Stimulated activated naive B cell treated with anti-CD40 and anti-IgM and Interleukin-4, amounts not matched to agents 10 μg/mL and 1 μg/mL and 100 μg/mL, for 72 hours (primary cell): ENCODE measurements at regions not wholly inside any gene's neighbourhood (a gene's known extent, or its start where the extent isn't known, plus 50 kb on each side); places are given as distances from the start of the nearest gene placed in this dataset.
A peak's percentile ranks its signal among the peaks of the same experiment; 100 is the strongest.

Experiments
- ATAC-seq, 2 donors: fragments of 150-1000 bp; cut with Tn5 transposase; replicated peaks; 2 replicates each; pipeline ENCODE4 v1.10.0; 2021; ENCODE audit warnings: moderate library complexity in 1 of 2
- DNase-seq: peaks from one replicate; pipeline ENCODE4 v3.0.0; 2021
- H3K27ac Mint-ChIP-seq: one replicate; pipeline ENCODE4 v1.8.0; 2022; ENCODE audit warnings: mild to moderate bottlenecking, mixed read lengths
- H3K27me3 Mint-ChIP-seq, 2 donors: one replicate each; pipeline ENCODE4 v1.8.0; 2022; ENCODE audit warnings: mixed read lengths in 2 of 2
- H3K36me3 Mint-ChIP-seq, 2 donors: one replicate each; pipeline ENCODE4 v1.8.0; 2022; ENCODE audit warnings: mixed read lengths in 2 of 2, mild to moderate bottlenecking in 1 of 2
- H3K4me1 Mint-ChIP-seq, 2 donors: one replicate each; pipeline ENCODE4 v1.8.0; 2022; ENCODE audit warnings: mixed read lengths in 2 of 2, mild to moderate bottlenecking in 1 of 2
- H3K4me3 Mint-ChIP-seq, 2 donors: one replicate each; pipeline ENCODE4 v1.8.0; 2022; ENCODE audit warnings: mild to moderate bottlenecking in 2 of 2, mixed read lengths in 2 of 2, moderate library complexity in 1 of 2
- H3K9me3 Mint-ChIP-seq, 2 donors: one replicate each; pipeline ENCODE4 v1.8.0; 2022; ENCODE audit warnings: mixed read lengths in 2 of 2, mild to moderate bottlenecking in 1 of 2

- Mint-ChIP-seq H3K4me3 (no peak overlapping the region), H3K4me1 (no peaks in the 10 kb centered on the region), H3K9me3 (peaks cover 0 to 2% of the 10 kb centered on the region in 2 donors), H3K36me3 (no peaks in the 10 kb centered on the region), H3K27me3 (no peaks in the 10 kb centered on the region), H3K27ac (no peak overlapping the region)
- ATAC-seq (no peak), DNase-seq (no peak)
Measured at GRCh38 chr15:47945872-47946650, 174.7 kb upstream of the SLC24A5 start.

- DNase-seq (no peak), ATAC-seq (no peak)
- Mint-ChIP-seq H3K4me3 (no peak overlapping the region), H3K9me3 (peaks cover 0 to 6% of the 10 kb centered on the region in 2 donors), H3K36me3 (no peaks in the 10 kb centered on the region), H3K27me3 (no peaks in the 10 kb centered on the region), H3K27ac (no peak overlapping the region), H3K4me1 (no peaks in the 10 kb centered on the region)
Measured at GRCh38 chr15:47949815-47950214, 171.0 kb upstream of the SLC24A5 start.

- Mint-ChIP-seq H3K9me3 (peaks cover 0 to 6% of the 10 kb centered on the region in 2 donors), H3K36me3 (no peaks in the 10 kb centered on the region), H3K27ac (no peak overlapping the region), H3K4me3 (no peak overlapping the region), H3K27me3 (no peaks in the 10 kb centered on the region), H3K4me1 (no peaks in the 10 kb centered on the region)
- DNase-seq, result no peak
- no peak for ATAC-seq
Measured at GRCh38 chr15:47950447-47950846, 170.3 kb upstream of the SLC24A5 start.

- peaks cover 0 to 6% of the 10 kb centered on the region in 2 donors for H3K9me3 Mint-ChIP-seq
- DNase-seq, result no peak
Measured at GRCh38 chr15:47951781-47952180, 169.0 kb upstream of the SLC24A5 start.

GRCh38 chr15:47954196-47954595 lies 166.6 kb upstream of the SLC24A5 start:
- peaks cover 0 to 4% of the 10 kb centered on the region in 2 donors for H3K9me3 Mint-ChIP-seq
- DNase-seq (no peak), ATAC-seq (no peak)
- H3K4me1 Mint-ChIP-seq, result no peaks in the 10 kb centered on the region
- no peak overlapping the region for H3K4me3 Mint-ChIP-seq
- H3K36me3 Mint-ChIP-seq, result no peaks in the 10 kb centered on the region
- peaks cover 0 to 6% of the 10 kb centered on the region in 2 donors for H3K27me3 Mint-ChIP-seq
- H3K27ac Mint-ChIP-seq, result no peak overlapping the region

More at GRCh38 chr15:47951781-47952180, 169.0 kb upstream of the SLC24A5 start:
- Mint-ChIP-seq H3K27me3 (peaks cover 0 to 6% of the 10 kb centered on the region in 2 donors), H3K4me3 (no peak overlapping the region), H3K36me3 (no peaks in the 10 kb centered on the region), H3K27ac (no peak overlapping the region), H3K4me1 (no peaks in the 10 kb centered on the region)
- no peak for ATAC-seq

- peaks cover 0 to 6% of the 10 kb centered on the region in 2 donors for H3K27me3 Mint-ChIP-seq
- no peak for DNase-seq
- H3K27ac Mint-ChIP-seq, result no peak overlapping the region
- peaks cover 0 to 4% of the 10 kb centered on the region in 2 donors for H3K9me3 Mint-ChIP-seq
- no peak overlapping the region for H3K4me3 Mint-ChIP-seq
- H3K36me3 Mint-ChIP-seq, result no peaks in the 10 kb centered on the region
- no peak for ATAC-seq
- H3K4me1 Mint-ChIP-seq, result no peaks in the 10 kb centered on the region
Measured at GRCh38 chr15:47955021-47955420, 165.8 kb upstream of the SLC24A5 start.

GRCh38 chr15:47959617-47960413 lies 161.0 kb upstream of the SLC24A5 start:
- ATAC-seq (no peak), DNase-seq (no peak)
- no peaks in the 10 kb centered on the region for H3K36me3 Mint-ChIP-seq
- peaks cover 0 to 3% of the 10 kb centered on the region in 2 donors for H3K9me3 Mint-ChIP-seq
- no peak overlapping the region for H3K27ac Mint-ChIP-seq
- H3K4me3 Mint-ChIP-seq, result no peak overlapping the region
- no peaks in the 10 kb centered on the region for H3K4me1 Mint-ChIP-seq
- peaks cover 5 to 18% of the 10 kb centered on the region in 2 donors for H3K27me3 Mint-ChIP-seq

- Mint-ChIP-seq H3K36me3 (no peaks in the 10 kb centered on the region), H3K4me1 (no peaks in the 10 kb centered on the region), H3K27ac (no peak overlapping the region), H3K4me3 (no peak overlapping the region), H3K9me3 (peaks cover 0 to 3% of the 10 kb centered on the region in 2 donors), H3K27me3 (peaks cover 8 to 12% of the 10 kb centered on the region in 2 donors)
- DNase-seq (no peak), ATAC-seq (peak; percentile 36 to 44)
Measured at GRCh38 chr15:47961401-47962090, 159.2 kb upstream of the SLC24A5 start.

GRCh38 chr15:47963265-47963664 lies 157.5 kb upstream of the SLC24A5 start:
- DNase-seq (no peak), ATAC-seq (no peak)
- H3K36me3 Mint-ChIP-seq, result no peaks in the 10 kb centered on the region
- H3K27ac Mint-ChIP-seq, result no peak overlapping the region
- peaks cover 0 to 3% of the 10 kb centered on the region in 2 donors for H3K9me3 Mint-ChIP-seq
- H3K4me3 Mint-ChIP-seq, result no peak overlapping the region
- no peaks in the 10 kb centered on the region for H3K4me1 Mint-ChIP-seq
- H3K27me3 Mint-ChIP-seq, result peaks cover 8 to 12% of the 10 kb centered on the region in 2 donors

GRCh38 chr15:47964229-47964628 lies 156.6 kb upstream of the SLC24A5 start:
- Mint-ChIP-seq H3K9me3 (peaks cover 0 to 3% of the 10 kb centered on the region in 2 donors), H3K36me3 (no peaks in the 10 kb centered on the region), H3K27ac (no peak overlapping the region), H3K4me3 (no peak overlapping the region), H3K27me3 (peaks cover 8 to 12% of the 10 kb centered on the region in 2 donors), H3K4me1 (no peaks in the 10 kb centered on the region)
- DNase-seq, result no peak
- no peak for ATAC-seq

GRCh38 chr15:47965297-47965696 lies 155.5 kb upstream of the SLC24A5 start:
- Mint-ChIP-seq H3K27me3 (peaks cover 8 to 12% of the 10 kb centered on the region in 2 donors), H3K4me1 (no peaks in the 10 kb centered on the region), H3K27ac (no peak overlapping the region), H3K36me3 (no peaks in the 10 kb centered on the region), H3K9me3 (peaks cover 0 to 3% of the 10 kb centered on the region in 2 donors), H3K4me3 (no peak overlapping the region)
- no peak for ATAC-seq
- no peak for DNase-seq

GRCh38 chr15:47968593-47968992 lies 152.2 kb upstream of the SLC24A5 start:
- DNase-seq (no peak), ATAC-seq (no peak)
- no peaks in the 10 kb centered on the region for H3K9me3 Mint-ChIP-seq
- H3K27ac Mint-ChIP-seq, result no peak overlapping the region
- H3K4me1 Mint-ChIP-seq, result no peaks in the 10 kb centered on the region
- H3K36me3 Mint-ChIP-seq, result no peaks in the 10 kb centered on the region
- peaks cover 2 to 5% of the 10 kb centered on the region in 2 donors for H3K27me3 Mint-ChIP-seq
- H3K4me3 Mint-ChIP-seq, result no peak overlapping the region

- Mint-ChIP-seq H3K4me3 (no peak overlapping the region), H3K27me3 (peaks cover 5 to 6% of the 10 kb centered on the region in 2 donors), H3K27ac (no peak overlapping the region), H3K36me3 (no peaks in the 10 kb centered on the region), H3K4me1 (no peaks in the 10 kb centered on the region), H3K9me3 (peaks cover 0 to 2% of the 10 kb centered on the region in 2 donors)
- no peak for ATAC-seq
- DNase-seq, result no peak
Measured at GRCh38 chr15:47971637-47972036, 149.2 kb upstream of the SLC24A5 start.

GRCh38 chr15:47972738-47973137 lies 148.1 kb upstream of the SLC24A5 start:
- Mint-ChIP-seq H3K9me3 (peaks cover 0 to 2% of the 10 kb centered on the region in 2 donors), H3K4me3 (no peak overlapping the region), H3K27ac (no peak overlapping the region), H3K27me3 (peaks cover 5 to 6% of the 10 kb centered on the region in 2 donors), H3K4me1 (no peaks in the 10 kb centered on the region), H3K36me3 (no peaks in the 10 kb centered on the region)
- DNase-seq, result no peak
- ATAC-seq, result no peak
